WTC11 (cell line): ENCODE measurements at regions not wholly inside any gene's neighbourhood (a gene's known extent, or its start where the extent isn't known, plus 50 kb on each side); places are given as distances from the start of the nearest gene placed in this dataset.

Source experiments
- AR ChIP-seq: fragments of 250-450 bp; sonication (Bioruptor Pico); IDR thresholded peaks from 2 replicates; pipeline ENCODE4 v1.9.0; 2021; ENCODE audit warnings: mild to moderate bottlenecking
- ATF3 ChIP-seq: sonication (generic); formaldehyde crosslinking; conservative IDR thresholded peaks from 2 replicates; pipeline ENCODE4 v1.8.1; 2022; ENCODE audit warnings: mild to moderate bottlenecking, missing genetic modification reagents
- CREM ChIP-seq: sonication (generic); formaldehyde crosslinking; IDR thresholded peaks from 2 replicates; pipeline ENCODE4 v1.8.1; 2022; ENCODE audit warnings: mild to moderate bottlenecking, missing genetic modification reagents, moderate library complexity
- CTCF ChIP-seq: fragments of 200-600 bp; IDR thresholded peaks from 2 replicates; pipeline ENCODE4 v1.8.0; 2022; ENCODE audit warnings: antibody characterized with exemption
- EMX1 ChIP-seq: fragments of 250-450 bp; sonication (Bioruptor Pico); IDR thresholded peaks from 2 replicates; pipeline ENCODE4 v1.8.0; 2021; ENCODE audit warnings: mild to moderate bottlenecking
- ESRRA ChIP-seq: sonication (generic); formaldehyde crosslinking; IDR thresholded peaks from 2 replicates; pipeline ENCODE4 v1.8.1; 2022; ENCODE audit warnings: mild to moderate bottlenecking, missing genetic modification reagents, borderline replicate concordance
- FOXK1 ChIP-seq: sonication (generic); formaldehyde crosslinking; IDR thresholded peaks from 2 replicates; pipeline ENCODE4 v1.8.0; 2022; ENCODE audit warnings: mild to moderate bottlenecking, moderate library complexity, missing genetic modification reagents
- IRF1 ChIP-seq: sonication (generic); formaldehyde crosslinking; IDR thresholded peaks from 2 replicates; pipeline ENCODE4 v1.8.0; 2023; ENCODE audit warnings: missing genetic modification reagents
- MLX ChIP-seq: sonication (generic); formaldehyde crosslinking; IDR thresholded peaks from 2 replicates; pipeline ENCODE4 v1.8.1; 2023; ENCODE audit warnings: mild to moderate bottlenecking, missing genetic modification reagents, moderate library complexity
- STAT6 ChIP-seq: sonication (generic); formaldehyde crosslinking; conservative IDR thresholded peaks from 2 replicates; pipeline ENCODE4 v1.8.1; 2023; ENCODE audit warnings: mild to moderate bottlenecking, low read depth, missing genetic modification reagents, moderate library complexity
- USF1 ChIP-seq: sonication (generic); formaldehyde crosslinking; IDR thresholded peaks from 2 replicates; pipeline ENCODE4 v1.8.0; 2022; ENCODE audit warnings: mild to moderate bottlenecking, missing genetic modification reagents
- ZBTB21 ChIP-seq: sonication (generic); formaldehyde crosslinking; IDR thresholded peaks from 2 replicates; pipeline ENCODE4 v1.8.1; 2023; ENCODE audit warnings: mild to moderate bottlenecking, missing genetic modification reagents, borderline replicate concordance
- ZNF281 ChIP-seq: sonication (generic); formaldehyde crosslinking; IDR thresholded peaks from 2 replicates; pipeline ENCODE4 v1.8.0; 2023; ENCODE audit warnings: mild to moderate bottlenecking, missing genetic modification reagents
- ZNF671 ChIP-seq: fragments of 250-450 bp; sonication (Bioruptor Pico); IDR thresholded peaks from 2 replicates; pipeline ENCODE4 v1.8.0; 2021; ENCODE audit warnings: mild to moderate bottlenecking

- no peak for TF ChIP-seq CTCF
- TF ChIP-seq MLX (CRISPR knock-in tag): no peak
- TF ChIP-seq STAT6 (CRISPR knock-in tag): no peak
- TF ChIP-seq ZBTB21 (CRISPR knock-in tag): no peak
- TF ChIP-seq ZNF281 (CRISPR knock-in tag): no peak
- no peak for TF ChIP-seq ZNF671
- TF ChIP-seq FOXK1: no peak
- TF ChIP-seq USF1 (CRISPR knock-in tag): no peak
- no peak for TF ChIP-seq CREM (CRISPR knock-in tag)
- TF ChIP-seq EMX1 (CRISPR knock-in tag): no peak
- TF ChIP-seq ESRRA: no peak
- no peak for TF ChIP-seq ATF3 (CRISPR knock-in tag)
- TF ChIP-seq IRF1 (CRISPR knock-in tag): no peak
- TF ChIP-seq AR (CRISPR knock-in tag): no peak
Observed at GRCh38 chr5:135738564-135738875, 95.9 kb upstream of the SLC25A48 start.
